HepG2 (cell line): ENCODE measurements at regions not wholly inside any gene's neighbourhood (a gene's known extent, or its start where the extent isn't known, plus 50 kb on each side); places are given as distances from the start of the nearest gene placed in this dataset.

Experiments used
- ATAC-seq: fragments of 200-7000 bp; cut with Tn5 transposase; 3 replicates; pipeline ENCODE4 v1.9.1; 2020; ENCODE audit warnings: mild to moderate bottlenecking, moderate library complexity
- BruUV-seq: library from RNA; stranded (reverse); fragments of 400-500 nt; replicated peaks from 2 replicates; lab custom pipeline; 2021; lab: Mats Ljungman, UMichigan
- CTCF ChIA-PET: fragments of 300-600 bp; formaldehyde crosslinking; extraction: SDS; loops from one replicate; lab custom pipeline; 2021; ENCODE audit warnings: low total read pairs, inconsistent platforms, low intra/inter-chr PET ratio; lab: Yijun Ruan, JAX
- POLR2A ChIA-PET: fragments of 350-600 bp; sonication (Branson Sonifier 250); formaldehyde crosslinking; loops from one replicate; lab custom pipeline; 2020; ENCODE audit warnings: antibody characterized with exemption, inconsistent platforms; lab: Yijun Ruan, JAX
- DNase-seq: peaks from one replicate; pipeline ENCODE4 v3.0.0-alpha.2; 2015; ENCODE audit warnings: low spot score
- FAIRE-seq: peaks from 3 replicates; lab custom pipeline; 2011; peaks lifted over from hg19 to GRCh38; lab: Jason Lieb, UNC
- H2AFZ ChIP-seq: one replicate; pipeline ENCODE4 v1.6.1; 2011; ENCODE audit warnings: low read length, inconsistent platforms
- H3K27ac ChIP-seq: fragments of 300-600 bp; 3 replicates; pipeline ENCODE4 v1.8.0; 2011; ENCODE audit warnings: mixed run types, mild to moderate bottlenecking, mixed read lengths, low read length, inconsistent platforms; ENCODE audit not compliant: insufficient read depth; ENCODE audit errors: extremely low read length
- H3K27me3 ChIP-seq, 2 experiments: fragments of 200-600 bp in 1 of 2; 2 replicates in 1 of 2; 3 replicates in 1 of 2; pipeline versions ENCODE4 v1.6.0 to v1.8.0; 2011; ENCODE audit warnings: low read length in 2 of 2, mild to moderate bottlenecking in 2 of 2, moderate library complexity in 2 of 2, inconsistent platforms in 1 of 2; ENCODE audit not compliant: insufficient read depth in 2 of 2, control insufficient read depth in 1 of 2
- H3K36me3 ChIP-seq, 2 experiments: fragments of 200-600 bp in 1 of 2; replicated peaks in 1 of 2; 2 replicates in 1 of 2; 3 replicates in 1 of 2; pipeline versions ENCODE4 v1.5.1 to v1.8.0; 2011; ENCODE audit warnings: low read length in 2 of 2, inconsistent platforms in 1 of 2; ENCODE audit not compliant: insufficient read depth in 2 of 2, control insufficient read depth in 1 of 2
- H3K4me1 ChIP-seq: 2 replicates; pipeline ENCODE4 v1.5.1; 2012; ENCODE audit warnings: low read length, inconsistent platforms; ENCODE audit not compliant: insufficient read depth
- H3K4me2 ChIP-seq: 2 replicates; pipeline ENCODE4 v1.6.0; 2011; ENCODE audit warnings: low read depth, low read length, inconsistent platforms
- H3K4me3 ChIP-seq, 3 experiments: fragments of 200-600 bp in 1 of 3; sonication (generic), shearing (Covaris generic) in 1 of 3; replicated peaks in 1 of 3; 2 replicates each; pipeline ENCODE4 v1.5.1; 2011 to 2016; ENCODE audit warnings: low read length in 3 of 3, inconsistent platforms in 2 of 3, low read depth in 2 of 3, mild to moderate bottlenecking in 2 of 3, control low read depth in 1 of 3, mixed read lengths in 1 of 3; ENCODE audit not compliant: insufficient read depth in 1 of 3
- H3K79me2 ChIP-seq: one replicate; pipeline ENCODE4 v1.6.1; 2011; ENCODE audit warnings: low read length, inconsistent platforms; ENCODE audit not compliant: insufficient read depth
- H3K9ac ChIP-seq: 2 replicates; pipeline ENCODE4 v1.6.0; 2011; ENCODE audit warnings: mild to moderate bottlenecking, low read depth, low read length, inconsistent platforms; ENCODE audit not compliant: insufficient read depth
- H3K9me3 ChIP-seq: 2 replicates; pipeline ENCODE4 v1.5.1; 2012; ENCODE audit warnings: mild to moderate bottlenecking, low read length
- H4K20me1 ChIP-seq: 2 replicates; pipeline ENCODE4 v1.6.0; 2011; ENCODE audit warnings: inconsistent platforms, mild to moderate bottlenecking, low read length, moderate library complexity; ENCODE audit not compliant: insufficient read depth
- GABPB1 ChIP-seq: IDR thresholded peaks from 2 replicates; pipeline ENCODE4 v1.6.1; 2016; ENCODE audit warnings: mild to moderate bottlenecking, missing genetic modification reagents, moderate library complexity, missing compliant biosample characterization
- IKZF1 ChIP-seq: fragments of 450-650 bp; IDR thresholded peaks from 2 replicates; pipeline ENCODE4 v1.7.1; 2016
- MEIS2 ChIP-seq: sonication (generic); formaldehyde crosslinking; IDR thresholded peaks from 2 replicates; pipeline ENCODE4 v1.9.0; 2021; ENCODE audit warnings: mild to moderate bottlenecking, missing genetic modification reagents
- MZF1 ChIP-seq: sonication (generic); formaldehyde crosslinking; IDR thresholded peaks from 2 replicates; pipeline ENCODE4 v1.8.1; 2023; ENCODE audit warnings: mild to moderate bottlenecking, missing genetic modification reagents, borderline replicate concordance
- ZFY ChIP-seq: sonication (generic); formaldehyde crosslinking; IDR thresholded peaks from 2 replicates; pipeline ENCODE4 v1.4.0; 2020; ENCODE audit warnings: missing genetic modification reagents
- ZNF234 ChIP-seq: sonication (generic); formaldehyde crosslinking; conservative IDR thresholded peaks from 2 replicates; pipeline ENCODE4 v1.5.1; 2020; ENCODE audit warnings: mild to moderate bottlenecking, missing genetic modification reagents
- ZNF382 ChIP-seq: sonication (generic); formaldehyde crosslinking; IDR thresholded peaks from 2 replicates; pipeline ENCODE4 v1.5.0; 2020; ENCODE audit warnings: missing genetic modification reagents, mild to moderate bottlenecking, borderline replicate concordance
- ZNF569 ChIP-seq: sonication (generic); formaldehyde crosslinking; IDR thresholded peaks from 2 replicates; pipeline ENCODE4 v1.5.0; 2020; ENCODE audit warnings: mild to moderate bottlenecking, missing genetic modification reagents, moderate library complexity, borderline replicate concordance
- ZNF678 ChIP-seq: sonication (generic); formaldehyde crosslinking; IDR thresholded peaks from 2 replicates; pipeline ENCODE4 v1.4.0; 2020; ENCODE audit warnings: mild to moderate bottlenecking, missing genetic modification reagents
- ZSCAN30 ChIP-seq: sonication (generic); formaldehyde crosslinking; IDR thresholded peaks from 2 replicates; pipeline ENCODE4 v1.5.0; 2020; ENCODE audit warnings: mild to moderate bottlenecking, missing genetic modification reagents
- WGBS: methylation state at CpG from one replicate; pipeline ENCODE4 v1.1.6; 2017; ENCODE audit warnings: low lambda C conversion rate; 5-methylcytosine and 5-hydroxymethylcytosine counted together
- in situ Hi-C: cut with HindIII; loops from 2 replicates; pipeline ENCODE4 v1.10.0; 2017; ENCODE audit warnings: low pct_unique_long_range_greater_than_20kb; ENCODE audit not compliant: extremely low pct_ligation_motif_present
- intact Hi-C: fragments of 100-400 bp; cut with micrococcal nuclease; formaldehyde crosslinking; loops from one replicate; pipeline ENCODE4 v1.10.0; 2022; ENCODE audit not compliant: unreplicated experiment
- TF ChIP-seq, protein P1 (sequence below): sonication (generic); formaldehyde crosslinking; IDR thresholded peaks from 2 replicates; pipeline ENCODE4 v1.4.0; 2020; ENCODE audit warnings: missing genetic modification reagents, low read depth, mild to moderate bottlenecking, borderline replicate concordance
- TF ChIP-seq, protein P2 (sequence below): IDR thresholded peaks from 2 replicates; pipeline ENCODE4 v1.6.1; 2016; ENCODE audit warnings: missing genetic modification reagents, missing compliant biosample characterization
- TF ChIP-seq, protein P3 (sequence below): IDR thresholded peaks from 2 replicates; pipeline ENCODE4 v1.6.1; 2012; ENCODE audit warnings: low read length, improper control_type of control experiment
- TF ChIP-seq, protein P4 (sequence below): sonication (generic); formaldehyde crosslinking; IDR thresholded peaks from 2 replicates; pipeline ENCODE4 v1.9.0; 2021; ENCODE audit warnings: missing genetic modification reagents, mild to moderate bottlenecking, borderline replicate concordance

DNA sequence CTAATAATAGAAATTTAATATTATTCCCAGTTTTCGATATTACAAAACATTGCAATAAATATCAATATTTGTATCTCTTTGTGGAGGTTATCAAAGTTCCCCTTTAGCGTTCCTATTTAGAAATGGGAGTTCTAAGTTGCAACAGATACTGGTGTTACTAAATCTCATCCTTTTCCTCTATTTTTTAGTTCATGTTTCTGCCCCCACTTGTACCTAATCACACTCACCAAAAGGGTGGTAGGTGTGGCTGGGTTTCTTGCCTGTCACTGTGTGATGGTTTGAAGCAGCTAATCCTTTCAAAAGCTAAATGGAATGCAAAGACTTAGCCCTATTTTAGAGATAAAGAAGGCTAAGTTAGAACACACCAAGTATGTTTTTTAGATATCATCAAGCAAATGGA lies 997.9 kb downstream of the TSN start:
- Histone ChIP-seq H3K4me2 (no peak overlapping the region), H3K79me2 (no peaks in the 10 kb centered on the region), H3K9ac (no peak overlapping the region), H3K27ac (no peak overlapping the region), H3K27me3 (no peaks in the 10 kb centered on the region), H2AFZ (no peak overlapping the region), H3K9me3 (peaks cover 16% of the 10 kb centered on the region; the same call in 1 of the 2 replicates), H3K4me1 (peaks cover 10% of the 10 kb centered on the region; the same call in 1 of the 2 replicates)
- ChIA-PET POLR2A (no interaction called here), CTCF (no interaction called here)
- no TSS peak for BruUV-seq
- no peak for ATAC-seq
- TF ChIP-seq ZSCAN30 (CRISPR knock-in tag): no peak
- TF ChIP-seq MEIS2 (CRISPR knock-in tag): no peak
- no peak for TF ChIP-seq ZNF678 (CRISPR knock-in tag)
- no peak for TF ChIP-seq ZFY (CRISPR knock-in tag)
- no peak for TF ChIP-seq MZF1 (CRISPR knock-in tag)
- no peak for TF ChIP-seq GABPB1 (CRISPR knock-in tag)
- TF ChIP-seq, protein P1, sequence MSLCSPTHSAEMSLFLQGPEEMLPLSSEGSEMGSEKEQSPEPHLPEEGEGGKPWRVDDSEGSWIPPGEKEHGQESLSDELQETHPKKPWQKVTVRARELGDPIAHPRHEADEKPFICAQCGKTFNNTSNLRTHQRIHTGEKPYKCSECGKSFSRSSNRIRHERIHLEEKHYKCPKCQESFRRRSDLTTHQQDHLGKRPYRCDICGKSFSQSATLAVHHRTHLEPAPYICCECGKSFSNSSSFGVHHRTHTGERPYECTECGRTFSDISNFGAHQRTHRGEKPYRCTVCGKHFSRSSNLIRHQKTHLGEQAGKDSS (CRISPR knock-in tag): no peak
- TF ChIP-seq ZNF382 (CRISPR knock-in tag): no peak
- no peak for TF ChIP-seq ZNF569 (CRISPR knock-in tag)
- TF ChIP-seq, protein P2, sequence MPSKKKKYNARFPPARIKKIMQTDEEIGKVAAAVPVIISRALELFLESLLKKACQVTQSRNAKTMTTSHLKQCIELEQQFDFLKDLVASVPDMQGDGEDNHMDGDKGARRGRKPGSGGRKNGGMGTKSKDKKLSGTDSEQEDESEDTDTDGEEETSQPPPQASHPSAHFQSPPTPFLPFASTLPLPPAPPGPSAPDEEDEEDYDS (CRISPR knock-in tag): no peak
- TF ChIP-seq IKZF1: no peak
- TF ChIP-seq ZNF234 (CRISPR knock-in tag): no peak
- TF ChIP-seq, protein P3, sequence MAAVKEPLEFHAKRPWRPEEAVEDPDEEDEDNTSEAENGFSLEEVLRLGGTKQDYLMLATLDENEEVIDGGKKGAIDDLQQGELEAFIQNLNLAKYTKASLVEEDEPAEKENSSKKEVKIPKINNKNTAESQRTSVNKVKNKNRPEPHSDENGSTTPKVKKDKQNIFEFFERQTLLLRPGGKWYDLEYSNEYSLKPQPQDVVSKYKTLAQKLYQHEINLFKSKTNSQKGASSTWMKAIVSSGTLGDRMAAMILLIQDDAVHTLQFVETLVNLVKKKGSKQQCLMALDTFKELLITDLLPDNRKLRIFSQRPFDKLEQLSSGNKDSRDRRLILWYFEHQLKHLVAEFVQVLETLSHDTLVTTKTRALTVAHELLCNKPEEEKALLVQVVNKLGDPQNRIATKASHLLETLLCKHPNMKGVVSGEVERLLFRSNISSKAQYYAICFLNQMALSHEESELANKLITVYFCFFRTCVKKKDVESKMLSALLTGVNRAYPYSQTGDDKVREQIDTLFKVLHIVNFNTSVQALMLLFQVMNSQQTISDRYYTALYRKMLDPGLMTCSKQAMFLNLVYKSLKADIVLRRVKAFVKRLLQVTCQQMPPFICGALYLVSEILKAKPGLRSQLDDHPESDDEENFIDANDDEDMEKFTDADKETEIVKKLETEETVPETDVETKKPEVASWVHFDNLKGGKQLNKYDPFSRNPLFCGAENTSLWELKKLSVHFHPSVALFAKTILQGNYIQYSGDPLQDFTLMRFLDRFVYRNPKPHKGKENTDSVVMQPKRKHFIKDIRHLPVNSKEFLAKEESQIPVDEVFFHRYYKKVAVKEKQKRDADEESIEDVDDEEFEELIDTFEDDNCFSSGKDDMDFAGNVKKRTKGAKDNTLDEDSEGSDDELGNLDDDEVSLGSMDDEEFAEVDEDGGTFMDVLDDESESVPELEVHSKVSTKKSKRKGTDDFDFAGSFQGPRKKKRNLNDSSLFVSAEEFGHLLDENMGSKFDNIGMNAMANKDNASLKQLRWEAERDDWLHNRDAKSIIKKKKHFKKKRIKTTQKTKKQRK: no peak
- TF ChIP-seq, protein P4, sequence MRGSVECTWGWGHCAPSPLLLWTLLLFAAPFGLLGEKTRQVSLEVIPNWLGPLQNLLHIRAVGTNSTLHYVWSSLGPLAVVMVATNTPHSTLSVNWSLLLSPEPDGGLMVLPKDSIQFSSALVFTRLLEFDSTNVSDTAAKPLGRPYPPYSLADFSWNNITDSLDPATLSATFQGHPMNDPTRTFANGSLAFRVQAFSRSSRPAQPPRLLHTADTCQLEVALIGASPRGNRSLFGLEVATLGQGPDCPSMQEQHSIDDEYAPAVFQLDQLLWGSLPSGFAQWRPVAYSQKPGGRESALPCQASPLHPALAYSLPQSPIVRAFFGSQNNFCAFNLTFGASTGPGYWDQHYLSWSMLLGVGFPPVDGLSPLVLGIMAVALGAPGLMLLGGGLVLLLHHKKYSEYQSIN: no peak
- TF ChIP-seq, all 625 proteins: peak for 0
- in situ Hi-C loops (no loop called here), intact Hi-C loops (no loop called here)
- no peak for FAIRE-seq
- WGBS: 2% methylated on average over 2 of the region's 2 CpGs
- DNase-seq: no peak
- Histone ChIP-seq H3K4me3 (no peak overlapping the region), H3K36me3 (no peaks in the 10 kb centered on the region), H4K20me1 (no peaks in the 10 kb centered on the region)
